ENCODE measurements at regions not wholly inside any gene's neighbourhood (a gene's known extent, or its start where the extent isn't known, plus 50 kb on each side); places are given as distances from the start of the nearest gene placed in this dataset.

DNA sequence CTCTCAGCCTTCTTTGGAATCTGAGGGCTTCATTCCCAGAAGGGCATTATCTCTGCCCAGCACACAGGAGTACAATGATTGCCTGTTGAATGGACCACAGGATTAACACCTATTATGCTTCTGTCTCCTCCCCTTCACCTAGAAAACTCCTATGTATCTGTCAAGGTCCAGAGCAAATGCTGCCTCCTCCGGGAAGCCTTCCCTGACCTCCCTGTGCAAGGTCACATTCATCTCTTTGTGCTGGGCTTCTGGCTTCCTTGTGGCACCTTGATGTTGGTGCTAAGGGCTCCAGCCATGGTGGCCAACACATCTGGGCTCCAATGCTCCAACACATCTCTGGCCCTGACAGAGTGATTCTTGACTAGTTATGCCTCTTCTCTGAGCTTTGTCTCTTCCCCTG lies 49.9 kb upstream of the ATP2B2 start:
- DNase-seq (ENCODE audit: low spot score), result no peak

DNA sequence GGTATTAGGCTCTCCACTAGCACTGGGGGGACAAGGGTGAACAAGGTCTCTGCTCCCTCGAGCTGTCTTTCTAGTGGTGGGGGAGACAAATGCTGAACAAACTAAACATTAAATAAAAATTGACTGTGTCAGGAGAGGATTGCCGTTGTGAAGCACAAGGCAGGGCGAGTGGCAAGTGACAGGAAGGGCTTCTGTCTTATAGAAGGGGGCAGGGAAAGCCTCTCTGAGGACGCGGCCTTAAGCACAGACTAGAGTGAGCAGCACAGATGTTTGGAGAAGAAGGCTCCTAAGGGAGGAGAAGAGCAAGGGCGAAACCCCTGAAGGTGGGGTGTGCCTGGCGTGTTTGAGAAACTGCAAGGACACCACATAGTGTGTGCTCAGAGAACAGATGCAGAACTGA lies 50.9 kb upstream of the ATP2B2 start:
- no peak for DNase-seq (ENCODE audit: low spot score)

- DNase-seq (ENCODE audit: low spot score), result no peak
These were observed 51.9 kb upstream of the ATP2B2 start for GRCh38 chr3:10557250-10557649.

- DNase-seq (ENCODE audit: low spot score), result no peak
These were observed 52.5 kb upstream of the ATP2B2 start for GRCh38 chr3:10557781-10558373.

- no peak for DNase-seq (ENCODE audit: low spot score)
These were observed 53.4 kb upstream of the ATP2B2 start for GRCh38 chr3:10558736-10559135.

GRCh38 chr3:10560060-10560861 lies 54.9 kb upstream of the ATP2B2 start:
- no peak for DNase-seq (ENCODE audit: low spot score)

DNA sequence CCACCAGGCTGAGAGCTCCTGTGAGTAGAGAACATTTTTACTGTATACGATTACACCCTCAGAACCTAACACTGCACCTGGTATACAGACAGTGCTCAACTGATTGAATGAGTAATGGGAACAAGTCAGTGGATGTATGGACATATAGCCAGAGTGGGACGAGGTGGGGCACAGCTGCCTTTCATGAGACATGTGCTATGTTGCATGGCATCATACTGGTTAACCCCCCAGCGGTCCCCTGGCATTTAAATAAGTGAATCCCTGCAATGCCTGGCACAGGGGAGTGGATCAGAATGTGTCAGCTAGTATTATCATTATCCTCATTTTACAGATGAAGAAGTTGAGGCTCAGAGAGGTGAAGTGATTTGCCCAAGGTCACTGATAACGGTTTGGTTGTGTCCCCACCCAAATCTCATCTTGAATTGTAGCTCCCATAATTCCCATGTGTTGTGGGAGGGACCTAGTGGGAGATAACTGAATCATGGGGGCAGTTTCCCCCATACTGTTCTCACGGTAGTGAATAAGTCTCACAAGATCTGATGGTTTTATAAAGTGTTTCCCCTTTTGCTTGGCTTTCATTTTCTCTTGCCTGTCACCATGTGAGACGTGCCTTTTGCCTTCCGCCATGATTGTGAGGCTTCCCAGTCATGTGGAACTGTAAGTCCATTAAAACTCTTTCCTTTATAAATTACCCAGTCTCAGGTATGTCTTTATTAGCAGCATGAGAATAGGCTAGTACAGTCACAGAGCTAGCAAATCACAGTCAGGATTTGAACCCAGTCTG lies 56.0 kb upstream of the ATP2B2 start:
- no peak for DNase-seq (ENCODE audit: low spot score)

DNA sequence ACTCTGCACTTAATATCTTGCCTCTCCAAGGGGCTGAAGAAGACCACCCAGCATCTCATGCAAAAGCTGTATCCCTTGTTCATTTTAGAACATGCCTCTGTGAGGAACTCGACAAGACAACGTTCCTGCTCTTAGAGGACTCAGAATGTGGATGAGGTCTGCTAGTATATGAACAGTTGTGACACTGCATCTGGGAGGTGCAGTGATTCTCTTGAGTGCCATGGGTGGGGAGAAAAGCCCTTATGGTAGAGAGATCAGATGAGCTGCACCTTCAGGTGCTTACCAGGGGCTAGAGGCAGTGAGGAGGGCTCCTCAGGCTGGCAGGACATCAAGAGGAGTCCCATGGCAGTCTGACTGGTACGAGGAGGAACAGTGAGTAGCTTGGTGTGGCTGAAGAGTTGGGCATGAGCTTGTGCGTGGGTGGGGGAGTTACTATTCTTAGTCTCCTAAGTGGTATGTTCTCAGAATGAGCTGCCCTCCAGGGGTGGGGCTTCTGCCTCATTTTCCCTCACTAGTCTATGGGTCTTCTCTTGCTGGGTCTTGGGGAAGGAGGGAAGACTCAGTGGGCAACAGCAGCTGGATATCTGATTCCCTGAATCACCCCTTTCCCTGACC lies 56.7 kb upstream of the ATP2B2 start:
- DNase-seq (ENCODE audit: low spot score), result no peak

- no peak for DNase-seq (ENCODE audit: low spot score)
These were observed 58.0 kb upstream of the ATP2B2 start for GRCh38 chr3:10563396-10563795.

GRCh38 chr3:10565814-10566213 lies 60.4 kb upstream of the ATP2B2 start:
- DNase-seq (ENCODE audit: low spot score), result no peak

DNA sequence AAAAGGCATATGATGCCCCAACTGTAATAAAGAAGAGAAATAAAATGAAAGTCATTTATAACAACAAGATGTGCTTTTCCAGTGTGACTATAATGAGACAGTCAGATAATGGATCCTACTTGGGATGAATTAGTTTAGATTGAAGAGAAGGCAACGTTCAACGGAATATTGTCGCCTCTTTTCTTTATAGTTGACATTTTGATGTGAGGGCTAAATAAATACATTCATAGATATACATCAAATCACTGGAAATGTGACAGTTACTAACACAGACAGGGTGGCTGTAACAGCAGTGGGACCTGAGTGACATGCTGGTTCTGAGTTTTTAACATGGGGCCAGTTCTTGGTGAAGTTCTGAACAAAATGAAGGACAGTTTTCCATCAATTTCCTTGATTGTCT lies 61.1 kb upstream of the ATP2B2 start:
- DNase-seq (ENCODE audit: low spot score), result no peak

- no peak for DNase-seq (ENCODE audit: low spot score)
These were observed 63.2 kb upstream of the ATP2B2 start for GRCh38 chr3:10568549-10568948.

DNA sequence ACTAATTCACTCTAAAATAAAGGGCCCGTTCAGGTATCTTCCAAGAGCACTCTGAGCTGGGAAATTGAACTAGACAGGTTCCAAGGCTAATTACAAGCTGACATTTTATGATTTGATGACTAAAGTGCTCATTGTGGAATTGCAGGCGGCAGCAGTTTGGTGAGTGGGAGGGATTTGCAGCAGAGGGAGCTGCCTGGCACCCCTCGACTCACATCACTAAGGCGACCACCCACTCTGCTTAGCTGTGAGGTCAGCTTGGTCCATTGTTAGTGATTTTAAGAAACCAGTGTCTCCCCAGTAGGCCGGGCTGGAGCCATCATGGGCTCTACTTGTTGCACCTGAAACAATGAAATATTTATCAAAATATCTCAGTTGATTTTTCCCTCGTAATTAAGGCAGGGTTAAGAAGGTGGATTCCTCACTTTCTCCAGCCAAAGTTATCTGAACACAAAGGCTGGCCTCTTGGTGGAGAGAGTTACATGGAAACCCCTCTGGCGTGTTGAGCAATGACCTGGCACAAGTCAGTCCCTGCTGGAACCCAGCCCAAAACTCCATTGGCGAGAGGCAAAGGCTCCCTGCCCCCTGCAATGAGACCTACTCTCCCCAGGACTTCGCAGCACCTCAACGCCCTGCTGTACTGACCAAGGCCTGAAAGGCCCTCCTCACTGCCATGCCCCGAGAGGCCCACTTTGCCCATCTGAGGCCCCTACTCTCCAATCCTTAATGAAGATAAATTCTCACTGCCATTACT lies 65.0 kb upstream of the ATP2B2 start:
- DNase-seq (ENCODE audit: low spot score), result no peak

DNA sequence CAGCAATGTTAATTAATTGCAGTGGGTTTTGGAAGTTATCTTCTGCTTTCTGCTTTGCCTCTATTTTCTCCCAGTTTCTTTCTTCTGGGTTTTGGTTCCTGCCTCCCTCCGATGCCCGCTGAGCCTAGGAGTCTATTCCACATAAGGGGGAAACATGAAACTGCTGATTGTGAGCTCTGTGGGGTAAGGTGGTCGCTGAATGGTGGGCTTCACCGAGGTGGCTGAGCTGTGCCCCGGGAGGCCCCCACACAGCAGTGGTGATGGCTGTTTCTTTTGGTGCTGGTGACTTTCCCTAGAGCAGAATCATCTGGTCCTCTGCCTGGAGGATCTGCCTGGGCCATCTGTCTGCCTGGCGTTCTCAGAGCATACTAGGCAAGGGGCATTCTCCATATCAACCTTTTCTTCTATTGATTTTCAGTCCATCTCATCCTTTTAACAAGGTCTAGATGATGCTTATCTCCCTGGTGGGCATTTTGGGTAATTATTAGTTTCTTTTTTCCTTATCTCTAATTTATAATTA lies 68.8 kb upstream of the ATP2B2 start:
- no peak for DNase-seq (ENCODE audit: low spot score)

DNA sequence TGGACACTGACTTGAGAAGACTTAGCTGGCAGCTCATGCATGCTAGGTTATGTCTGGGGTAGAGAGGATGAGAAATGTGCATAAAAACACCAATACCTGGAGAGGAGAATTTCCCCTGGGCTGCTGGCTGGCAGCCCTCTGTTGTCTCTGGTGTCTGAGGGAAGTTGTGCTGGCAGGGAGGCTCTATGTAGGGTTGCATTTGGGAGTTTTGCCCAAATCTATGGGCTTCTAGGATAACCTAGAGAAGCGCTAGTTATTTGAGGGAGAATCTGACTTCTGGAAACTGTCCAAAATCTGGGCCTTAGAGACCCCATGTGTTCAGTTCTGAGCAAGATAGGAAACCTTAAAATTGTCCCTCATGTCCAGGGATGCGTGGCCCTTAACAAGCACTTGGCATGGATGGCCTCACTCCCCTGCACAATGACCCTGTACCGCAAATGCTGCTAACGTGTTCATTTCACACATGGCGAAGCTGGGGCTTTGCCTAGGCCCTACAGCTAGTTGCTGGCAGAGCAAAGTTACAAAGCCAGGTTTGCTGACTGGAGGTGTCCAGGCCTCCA lies 70.3 kb upstream of the ATP2B2 start:
- DNase-seq (ENCODE audit: low spot score), result no peak

- DNase-seq (ENCODE audit: low spot score), result no peak
These were observed 72.1 kb upstream of the ATP2B2 start for GRCh38 chr3:10577486-10577885.

- no peak for DNase-seq (ENCODE audit: low spot score)
These were observed 75.0 kb upstream of the ATP2B2 start for GRCh38 chr3:10580426-10580825.

DNA sequence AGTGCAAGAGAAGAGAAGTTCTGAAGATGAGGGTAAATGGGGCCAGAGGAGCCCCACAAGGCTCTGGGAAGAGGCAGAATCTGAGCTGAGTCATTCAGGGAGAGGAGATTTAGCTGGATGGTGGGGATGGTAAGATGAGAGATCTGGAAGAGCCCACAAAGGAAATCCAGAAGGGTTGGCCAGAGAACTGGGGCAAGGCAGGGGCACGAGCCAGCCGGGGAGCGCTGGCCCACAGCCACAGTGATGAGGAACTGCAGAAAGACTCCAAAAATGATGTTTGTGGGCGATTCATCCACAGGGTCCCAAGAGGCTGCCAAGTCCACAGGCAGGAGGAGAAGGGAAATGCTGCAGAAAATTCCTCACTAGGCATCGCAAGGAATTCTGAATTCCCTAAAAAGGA lies 75.9 kb upstream of the ATP2B2 start:
- no peak for DNase-seq (ENCODE audit: low spot score)

DNA sequence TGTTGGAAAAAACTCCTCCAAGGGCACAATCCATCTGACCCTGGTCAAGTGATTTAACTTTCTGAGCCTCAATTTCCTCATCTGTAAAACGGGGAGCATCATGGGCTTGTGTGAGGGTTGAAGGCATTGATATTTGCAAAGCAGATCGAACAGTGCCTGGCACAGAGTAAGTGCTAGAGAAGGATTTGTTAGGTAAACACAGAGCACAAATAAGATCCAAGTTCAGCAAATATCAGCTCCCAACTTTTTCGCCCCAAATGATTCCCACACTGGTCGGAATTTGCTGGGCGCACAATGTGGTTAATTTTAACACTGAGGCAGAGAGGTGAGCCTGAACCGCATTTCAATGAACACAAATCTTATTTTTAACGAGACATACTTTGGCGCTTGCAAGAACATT lies 76.3 kb upstream of the ATP2B2 start:
- DNase-seq (ENCODE audit: low spot score), result no peak

- DNase-seq (ENCODE audit: low spot score), result no peak
These were observed 77.3 kb upstream of the ATP2B2 start for GRCh38 chr3:10582733-10583132.
